GM18858 (cell line): ENCODE measurements at regions not wholly inside any gene's neighbourhood (a gene's known extent, or its start where the extent isn't known, plus 50 kb on each side); places are given as distances from the start of the nearest gene placed in this dataset.
"Not testable (repeated sequence)": the region's sequence is repeated elsewhere in the genome, so short reads cannot be mapped to it uniquely, and the experiment has no call there.

Source experiments
- ATAC-seq: cut with Tn5 transposase; IDR thresholded peaks from one replicate; pipeline ENCODE4 v1.9.1; 2021; ENCODE audit not compliant: unreplicated experiment

DNA sequence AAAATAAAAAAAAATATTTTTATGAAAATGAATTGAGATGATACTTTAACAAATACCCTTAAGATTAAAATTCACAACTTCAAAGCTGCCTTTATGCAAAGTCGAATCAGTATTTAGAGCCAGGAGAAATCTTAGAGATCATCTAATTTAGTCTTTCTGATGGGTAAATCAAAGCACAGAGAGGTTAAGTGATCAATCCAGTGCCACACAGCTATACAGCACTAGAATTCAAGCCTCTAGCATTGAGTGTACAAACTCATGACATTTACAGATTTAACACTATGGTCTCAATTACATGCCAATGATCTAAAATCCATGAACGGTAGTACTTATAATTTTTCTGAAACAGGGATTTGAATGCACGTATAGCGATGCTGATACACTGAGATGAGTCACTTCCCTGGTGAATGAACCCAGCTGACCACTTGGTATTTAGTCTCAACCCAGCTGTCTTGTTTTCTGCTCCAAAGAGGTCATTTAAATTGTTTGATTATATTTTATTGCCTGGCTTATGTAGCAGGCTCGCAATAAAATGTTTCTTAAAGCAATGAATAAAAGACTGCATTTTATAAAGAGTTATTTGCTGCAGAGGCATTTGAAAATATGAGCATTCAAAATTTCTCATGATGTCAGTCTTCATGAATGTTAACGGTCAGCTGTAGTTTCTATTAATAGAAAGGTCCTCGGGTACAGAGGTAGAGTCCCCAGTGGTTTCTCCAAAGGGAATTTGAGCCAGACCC is 152.4 kb upstream of the PRICKLE1 start:
- ATAC-seq = no peak

DNA sequence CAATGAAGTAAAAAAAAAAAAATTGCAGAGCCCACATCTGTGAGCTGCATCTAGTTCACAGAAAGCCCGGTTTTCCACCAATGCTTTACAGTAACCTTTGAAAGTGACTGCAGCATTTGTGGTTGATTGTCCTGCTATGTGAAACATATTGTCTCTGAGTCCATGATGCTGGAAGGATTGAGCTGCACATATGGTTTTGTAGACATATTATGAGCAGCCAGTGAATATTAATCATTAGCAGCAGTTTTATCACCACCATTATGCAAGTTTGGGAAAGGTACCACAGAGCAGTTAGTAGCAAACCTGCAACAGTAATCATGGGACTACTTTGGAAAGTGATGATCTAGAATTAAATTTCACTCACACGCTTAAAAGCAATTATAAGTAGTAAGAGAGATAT is 151.5 kb upstream of the PRICKLE1 start:
- ATAC-seq = no peak

DNA sequence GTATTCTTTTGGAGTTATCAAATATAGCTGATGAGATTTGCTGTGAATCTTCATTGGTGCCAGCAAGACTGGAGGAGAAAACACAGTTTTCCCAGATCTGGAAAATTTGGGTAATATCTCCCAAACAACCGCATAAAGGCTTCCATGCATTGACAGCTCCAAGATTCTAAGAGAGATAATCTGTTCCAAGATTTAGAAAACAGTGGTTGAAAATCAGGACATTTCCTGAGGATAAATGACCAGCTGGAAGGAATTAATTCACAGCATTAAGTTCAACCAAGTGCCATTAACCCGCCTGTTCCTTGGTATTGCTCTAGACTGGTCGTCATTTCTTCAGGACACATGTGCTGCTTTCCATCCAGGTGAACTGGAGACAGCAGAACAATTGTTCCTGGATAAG is 147.9 kb upstream of the PRICKLE1 start:
- no peak for ATAC-seq

DNA sequence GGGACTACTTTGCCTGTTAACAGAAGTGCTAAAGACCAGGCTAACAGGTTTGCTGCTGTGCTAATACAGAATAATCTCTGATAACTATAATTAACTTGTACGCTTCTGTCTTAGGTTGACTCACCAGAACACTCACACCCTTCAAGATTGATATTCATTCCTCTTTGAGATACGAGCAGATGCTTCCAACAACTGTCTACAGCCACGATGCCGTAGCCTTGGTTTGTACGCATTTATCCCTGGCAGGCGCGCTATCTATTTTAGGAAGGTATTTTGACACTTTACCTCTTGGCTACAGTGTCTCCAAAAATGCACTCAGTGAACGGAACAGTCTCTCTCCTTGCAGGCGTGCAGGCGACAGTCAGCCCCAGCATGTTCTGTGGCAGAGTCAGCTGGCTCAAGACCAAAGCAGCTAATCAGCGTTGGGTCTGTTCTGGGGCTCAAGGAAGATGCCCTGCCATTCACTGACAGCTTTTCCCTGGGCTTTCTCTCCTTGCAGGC is 146.4 kb upstream of the PRICKLE1 start:
- ATAC-seq = no peak

DNA sequence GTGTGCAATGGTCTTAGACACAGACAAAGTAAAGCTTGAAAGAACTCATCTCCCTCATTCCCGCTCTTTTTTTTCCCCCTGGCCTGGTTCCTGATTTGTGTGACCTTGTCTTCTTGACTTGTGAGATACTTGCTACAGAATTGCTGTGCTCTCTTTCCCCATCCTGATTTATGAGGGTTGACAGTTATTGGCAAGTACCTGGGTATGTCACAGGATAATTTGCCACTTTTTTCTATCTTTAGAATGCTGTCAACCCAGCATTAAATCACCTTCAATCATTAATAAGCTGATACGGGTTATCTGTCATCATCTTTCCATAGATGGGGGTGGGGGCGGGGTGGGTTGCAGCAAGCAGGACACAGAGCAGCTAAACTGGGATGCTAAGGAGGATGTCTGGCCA is 144.4 kb upstream of the PRICKLE1 start:
- ATAC-seq = no peak

DNA sequence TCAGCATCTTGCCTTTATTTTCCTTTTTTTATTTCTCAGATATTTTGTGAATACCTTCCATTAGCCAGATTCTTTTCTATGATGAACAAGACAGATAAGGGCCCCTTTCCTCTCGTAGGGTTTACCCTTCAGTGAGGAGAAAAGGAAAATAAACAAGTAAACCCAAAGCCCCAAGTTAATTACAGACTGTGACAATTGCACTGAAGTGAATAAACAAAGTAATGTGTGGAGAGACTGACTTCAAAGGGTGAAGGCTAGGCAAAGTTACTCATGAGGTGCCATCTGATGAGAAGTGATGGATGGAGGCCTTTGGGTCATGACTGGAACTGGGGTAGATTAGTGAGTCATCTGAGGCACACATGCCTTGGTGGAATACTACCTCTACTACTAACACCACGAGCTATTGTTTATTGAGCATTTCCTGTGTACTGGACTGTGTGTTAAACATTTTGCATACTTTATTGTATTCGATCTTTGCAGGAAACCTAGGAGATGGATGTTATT is 143.4 kb upstream of the PRICKLE1 start:
- ATAC-seq = no peak

DNA sequence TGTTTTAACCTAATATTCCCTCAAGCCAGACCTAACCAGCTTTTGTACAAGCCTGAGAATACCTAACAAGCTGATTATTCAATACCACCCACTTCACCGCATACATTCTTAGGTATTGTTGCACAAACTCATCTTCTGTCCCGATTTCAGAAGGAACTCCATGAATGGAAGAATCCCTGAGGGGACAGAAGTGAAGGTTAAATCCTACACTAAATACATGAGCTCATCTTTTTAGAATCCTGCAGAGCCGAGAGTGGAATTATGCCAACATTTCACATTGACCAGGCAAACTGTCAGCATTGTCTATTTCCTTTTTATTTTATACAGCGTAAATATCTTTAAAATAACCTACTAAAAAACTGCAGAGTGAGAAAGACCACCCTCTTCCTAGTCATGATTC is 140.7 kb upstream of the PRICKLE1 start:
- ATAC-seq = no peak

DNA sequence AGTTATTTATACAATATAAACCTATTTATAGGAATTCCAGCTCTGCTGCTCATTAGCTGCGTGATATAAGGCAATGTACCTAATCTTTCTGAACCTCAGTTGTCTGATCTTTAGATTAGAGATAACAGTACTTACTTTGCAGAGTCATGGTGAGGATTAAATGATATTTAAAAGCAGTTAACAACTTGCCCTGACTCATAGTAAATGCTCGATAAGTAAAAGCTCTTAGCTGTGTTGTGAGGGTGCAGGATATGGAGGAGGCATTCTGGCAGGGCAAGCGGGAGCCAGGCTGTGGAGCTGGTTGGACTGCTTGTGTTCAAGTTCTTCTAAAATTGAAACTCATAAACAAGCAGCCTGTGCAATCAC is 140.0 kb upstream of the PRICKLE1 start:
- no peak for ATAC-seq

DNA sequence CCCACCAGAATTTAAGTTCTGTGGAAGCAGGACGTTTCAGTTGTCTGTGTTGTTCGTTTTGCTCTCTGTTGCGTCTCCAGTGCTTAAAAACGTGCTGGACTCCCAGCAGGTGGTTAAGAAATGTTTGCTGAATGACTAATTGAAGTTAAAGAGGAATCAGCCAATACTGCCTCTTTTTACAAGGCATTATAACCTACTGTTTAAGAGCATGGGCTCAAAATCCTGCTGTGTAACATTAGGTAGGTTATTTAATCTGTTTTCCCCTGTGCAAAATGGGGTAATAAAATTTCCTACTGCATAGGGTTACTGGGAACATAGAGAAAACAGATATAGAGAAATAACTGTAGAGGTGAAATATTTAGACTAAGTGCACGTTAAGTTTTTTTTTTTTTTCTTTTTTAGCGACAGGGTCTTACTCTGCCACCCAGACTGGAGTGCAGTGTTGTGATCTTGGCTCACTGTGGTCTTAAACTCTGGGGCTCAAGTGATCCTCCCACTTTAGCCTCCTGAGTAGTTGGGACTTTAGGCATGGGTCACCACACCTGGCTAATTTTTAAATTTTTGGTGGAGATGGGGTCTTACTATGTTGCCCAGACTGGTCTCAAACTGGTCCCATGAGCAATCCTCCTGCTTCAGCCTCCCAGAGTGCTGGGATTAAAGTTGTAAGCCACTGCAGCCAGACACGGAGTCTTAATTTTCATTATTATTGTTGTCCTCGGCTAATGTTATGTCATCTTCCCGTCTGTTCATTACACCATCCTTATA is 139.4 kb upstream of the PRICKLE1 start:
- ATAC-seq = no peak

DNA sequence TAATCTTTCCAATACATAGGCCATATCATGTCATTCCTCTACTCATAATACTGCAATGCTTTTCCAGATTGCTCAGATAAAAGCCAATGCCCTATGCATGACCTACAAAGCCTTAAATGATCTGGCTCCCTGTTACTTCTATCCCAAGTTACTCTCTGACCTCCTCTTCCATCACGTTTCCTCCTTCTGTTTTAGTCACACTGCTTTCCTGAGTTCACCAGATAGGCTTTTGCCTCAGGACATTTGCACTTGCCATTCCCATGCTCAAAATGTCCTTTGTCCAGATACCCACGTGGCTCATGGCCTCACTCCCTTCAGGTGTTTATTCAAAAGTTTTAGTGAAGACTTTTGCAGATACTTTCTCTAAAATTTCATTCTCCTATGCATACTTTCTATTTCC is 138.7 kb upstream of the PRICKLE1 start:
- no peak for ATAC-seq

DNA sequence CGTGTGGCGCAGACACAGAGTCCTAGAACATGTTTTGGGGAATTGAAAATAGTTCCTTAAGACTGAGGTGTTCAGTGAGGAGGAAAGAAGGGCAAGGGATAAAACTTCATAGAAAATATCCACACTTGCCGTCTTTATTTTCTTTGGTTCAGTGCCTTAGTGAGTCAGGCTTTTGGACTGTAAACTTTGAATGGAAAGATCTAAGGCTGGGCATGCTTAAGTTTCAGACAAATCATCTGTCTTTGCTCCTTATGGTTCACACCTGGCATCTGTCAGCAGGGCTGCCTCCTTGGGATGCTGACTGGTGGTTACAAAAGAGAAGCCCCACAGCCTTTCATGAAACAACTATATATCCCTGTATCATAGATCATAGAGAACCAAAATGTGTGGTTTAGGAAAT is 136.3 kb upstream of the PRICKLE1 start:
- no peak for ATAC-seq

DNA sequence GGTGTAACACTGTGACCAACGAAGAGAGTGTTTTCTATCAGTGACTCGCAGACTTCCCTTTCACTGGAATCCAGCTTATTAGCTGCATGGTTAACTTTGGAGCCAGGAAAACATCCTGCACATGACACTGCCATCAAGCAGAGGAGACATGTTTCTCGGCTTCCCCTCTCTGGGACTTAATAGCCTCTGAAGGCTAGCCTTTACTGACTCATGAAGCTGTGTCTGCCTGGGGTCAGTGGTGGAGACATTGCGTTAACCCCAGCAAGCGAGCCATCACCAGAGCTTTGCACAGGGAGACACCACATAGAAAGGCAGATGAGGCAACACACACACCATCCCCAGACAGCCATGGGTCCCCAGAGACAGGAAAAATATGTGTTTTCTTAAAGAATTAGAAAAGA is 126.9 kb upstream of the PRICKLE1 start:
- ATAC-seq = no peak

DNA sequence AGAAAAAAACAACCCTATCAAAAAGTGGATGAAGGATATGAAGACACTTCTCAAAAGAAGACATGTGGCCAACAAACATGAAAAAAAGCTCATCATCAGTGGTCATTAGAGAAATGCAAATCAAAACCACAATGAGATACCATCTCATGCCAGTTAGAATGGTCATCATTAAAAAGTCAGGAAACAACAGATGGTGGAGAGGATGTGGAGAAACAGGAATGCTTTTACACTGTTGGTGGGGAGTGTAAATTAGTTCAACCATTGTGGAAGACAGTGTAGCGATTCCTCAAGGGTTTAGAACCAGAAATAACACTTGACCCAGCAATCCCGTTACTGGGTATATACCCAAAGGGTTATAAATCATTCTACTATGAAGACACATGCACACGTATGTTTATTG is 124.0 kb upstream of the PRICKLE1 start:
- ATAC-seq = not testable (repeated sequence)

DNA sequence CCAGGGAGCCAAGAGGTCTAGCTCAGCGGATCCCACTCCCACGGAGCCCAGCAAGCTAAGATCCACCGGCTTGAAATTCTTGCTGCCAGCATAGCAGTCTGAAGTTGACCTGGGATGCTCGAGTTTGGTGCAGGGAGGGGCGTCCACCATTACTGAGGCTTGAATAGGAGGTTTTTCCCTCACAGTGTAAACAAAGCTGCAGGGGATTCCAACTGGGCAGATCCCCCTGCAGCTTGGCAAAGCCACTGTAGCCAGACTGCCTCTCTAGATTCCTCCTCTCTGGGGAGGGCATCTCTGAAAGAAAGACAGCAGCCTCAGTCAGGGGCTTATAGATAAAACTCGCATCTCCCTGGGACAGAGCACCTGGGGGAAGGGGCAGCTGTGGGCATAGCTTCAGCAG is 118.8 kb upstream of the PRICKLE1 start:
- not testable (repeated sequence) for ATAC-seq

DNA sequence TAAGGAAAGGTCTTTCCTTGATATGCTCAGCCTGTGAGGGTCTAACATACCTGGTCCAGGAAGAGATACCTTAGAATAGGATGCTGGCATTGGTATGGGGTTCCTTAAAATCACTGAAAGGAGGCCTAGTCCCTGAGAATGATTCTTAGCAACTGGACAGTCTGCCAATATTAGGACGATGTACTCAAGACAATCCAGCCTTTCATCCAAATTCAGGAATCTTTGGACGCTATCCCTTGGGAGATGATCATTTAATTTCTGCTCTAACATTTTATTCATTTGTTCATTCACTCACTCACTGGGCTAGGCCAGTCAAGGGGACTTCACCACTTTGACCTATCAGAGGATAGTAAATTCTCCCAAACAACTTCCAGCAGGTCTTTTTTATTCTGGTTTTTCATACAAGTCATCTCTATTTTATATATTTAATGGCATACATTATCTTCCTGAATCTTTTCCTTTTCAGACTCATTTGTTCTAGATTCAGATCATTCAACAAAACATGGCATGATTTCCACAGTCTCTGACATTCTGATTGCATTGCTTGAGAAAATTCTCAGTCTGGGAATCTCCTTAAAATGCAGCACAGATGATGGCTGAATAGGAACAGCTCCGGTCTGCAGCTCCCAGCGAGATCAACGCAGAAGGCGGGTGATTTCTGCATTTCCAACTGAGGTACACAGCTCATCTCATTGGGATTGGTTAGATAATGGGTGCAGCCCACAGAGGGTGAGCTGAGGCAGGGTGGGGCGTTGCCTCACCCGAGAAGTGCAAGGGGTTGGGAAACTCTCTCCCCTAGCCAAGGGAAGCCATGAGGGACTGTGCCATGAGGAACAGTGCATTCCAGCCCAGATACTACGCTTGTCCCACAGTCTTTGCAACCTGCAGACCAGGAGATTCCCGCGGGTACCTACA is 118.0 kb upstream of the PRICKLE1 start:
- no peak for ATAC-seq

DNA sequence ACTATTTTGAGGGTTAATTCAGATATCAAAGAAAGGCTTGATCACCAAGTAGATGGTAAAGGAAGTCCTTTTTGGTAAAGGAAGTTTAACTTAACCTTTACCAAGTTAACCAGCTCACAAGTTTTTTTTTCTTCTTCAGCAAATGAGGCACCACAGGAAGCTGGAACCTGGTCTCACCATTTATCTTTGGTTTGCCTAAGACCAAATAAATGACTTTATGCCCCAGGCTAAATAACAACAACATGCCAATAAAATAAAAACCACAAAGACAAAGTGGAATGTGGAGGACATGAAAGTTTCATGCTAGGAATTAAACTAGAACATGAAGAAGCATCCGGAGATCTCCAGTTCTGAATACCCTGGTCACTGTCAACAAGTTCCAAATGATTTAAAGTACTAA is 116.8 kb upstream of the PRICKLE1 start:
- no peak for ATAC-seq

DNA sequence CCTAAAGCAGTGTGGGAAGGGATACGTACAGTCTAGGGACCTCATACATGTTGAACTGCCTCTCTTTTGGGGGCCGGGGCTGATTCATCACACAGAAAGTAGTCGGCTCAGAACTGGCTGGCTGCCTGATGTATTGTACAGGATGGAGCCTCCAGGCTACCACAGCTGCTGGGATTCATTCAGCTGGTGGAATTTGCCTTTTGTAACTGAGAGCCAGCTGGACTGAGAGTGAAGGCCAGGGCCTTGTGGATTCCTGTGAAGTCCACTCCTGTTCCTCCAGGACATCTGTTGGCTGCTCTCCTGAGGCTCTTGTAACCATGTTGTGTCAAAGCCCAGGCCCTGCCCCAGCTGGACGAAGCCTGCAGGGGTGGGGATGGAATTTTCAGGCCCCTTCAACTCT is 116.3 kb upstream of the PRICKLE1 start:
- ATAC-seq = no peak

DNA sequence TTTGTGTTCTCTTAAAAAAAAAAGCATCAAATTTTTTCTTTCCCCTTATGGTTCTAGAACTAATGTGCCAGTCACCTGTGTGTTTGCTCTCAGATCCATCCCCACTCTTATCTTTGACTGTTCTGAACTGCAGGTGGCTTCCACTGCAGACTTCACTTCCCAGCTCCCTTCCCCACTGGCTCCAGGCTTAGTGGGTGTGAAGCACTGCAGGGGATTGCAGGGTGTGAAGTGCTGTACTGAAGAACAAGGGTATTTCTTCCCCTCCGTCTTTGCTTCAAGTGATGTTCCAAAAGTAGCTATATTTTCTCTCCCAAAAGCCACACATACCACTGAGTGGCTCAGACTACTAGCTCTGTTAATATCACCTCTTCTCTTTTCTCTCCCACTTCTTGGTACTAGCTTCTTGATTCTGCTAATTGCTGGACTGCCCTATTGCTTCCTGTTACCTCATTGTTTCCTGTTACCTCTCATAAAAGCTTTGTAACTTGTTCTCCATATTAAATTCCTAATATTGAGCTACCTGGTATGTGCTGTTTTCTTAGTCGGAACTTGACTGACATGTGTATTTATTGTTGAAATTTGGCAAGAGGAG is 115.4 kb upstream of the PRICKLE1 start:
- no peak for ATAC-seq

DNA sequence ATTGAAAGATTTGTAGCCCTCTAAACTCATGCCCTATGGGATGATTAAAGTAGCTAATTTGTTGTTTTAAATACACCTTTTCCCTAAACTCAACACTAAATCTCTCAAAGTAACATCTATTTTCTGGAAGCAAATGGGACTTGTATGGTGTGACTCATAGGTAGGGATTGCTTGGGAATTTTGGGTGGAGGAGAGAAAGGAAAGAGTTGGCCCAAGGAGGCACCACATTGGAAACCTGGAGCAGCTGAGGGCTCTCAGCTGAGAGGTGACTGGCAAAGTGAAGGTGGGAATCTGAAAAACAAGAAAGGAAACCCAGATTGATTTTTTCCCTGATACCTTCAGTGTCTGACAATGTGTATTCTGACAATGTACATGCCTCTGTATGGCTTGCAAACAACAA is 114.8 kb upstream of the PRICKLE1 start:
- ATAC-seq = no peak

DNA sequence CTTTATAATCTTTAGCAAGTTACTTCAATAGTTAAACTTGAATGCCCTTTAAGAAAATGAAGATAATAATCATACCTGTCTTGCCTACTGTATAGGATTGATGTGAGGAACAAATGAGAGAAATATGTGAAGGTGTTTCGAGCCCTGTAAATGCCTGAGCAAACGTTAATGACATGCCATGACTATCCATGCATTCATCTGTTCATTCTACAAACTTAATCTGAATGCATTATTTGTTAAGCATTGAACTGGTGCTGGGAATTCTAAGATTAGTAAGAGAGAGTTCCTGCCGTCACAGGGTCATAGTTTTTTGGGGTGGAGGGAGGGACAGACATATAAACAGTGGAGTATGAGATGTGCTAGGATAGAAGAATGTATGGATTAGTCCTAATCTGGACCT is 111.5 kb upstream of the PRICKLE1 start:
- no peak for ATAC-seq

DNA sequence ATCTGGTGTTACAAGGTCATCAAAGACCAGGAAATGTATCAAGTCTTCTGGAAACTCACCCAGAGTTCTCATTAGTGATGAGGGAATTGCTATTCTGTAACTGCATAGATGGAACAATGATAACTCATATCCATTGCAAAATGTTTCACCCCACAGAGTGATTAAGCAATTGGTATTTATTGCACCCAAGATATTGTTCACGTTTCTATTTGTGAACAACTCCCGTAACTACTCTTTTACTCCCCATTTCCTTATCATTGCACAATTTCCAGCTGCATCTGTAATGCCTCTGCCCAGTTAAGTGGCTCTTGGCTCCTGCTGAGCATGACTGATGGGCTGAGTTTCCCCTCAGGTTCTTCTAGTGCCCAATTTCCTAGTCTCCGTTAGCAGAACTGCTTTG is 108.7 kb upstream of the PRICKLE1 start:
- no peak for ATAC-seq
